ENCODE measurements at regions not wholly inside any gene's neighbourhood (a gene's known extent, or its start where the extent isn't known, plus 50 kb on each side); places are given as distances from the start of the nearest gene placed in this dataset.

- Histone ChIP-seq H3K79me1 (replicated peaks; ENCODE audit: low read length, poor library complexity, severe bottlenecking) (no peaks in the 10 kb centered on the region), H3K36me3 (ENCODE audit: control insufficient read depth in 1 of 2, insufficient read depth in 2 of 2, low read depth in 1 of 2, low read length in 2 of 2) (no peaks in the 10 kb centered on the region), H2BK15ac (ENCODE audit: low read depth, poor library complexity, severe bottlenecking) (no peak overlapping the region), H3K23ac (ENCODE audit: low read length in 2 of 2) (no peak overlapping the region), H2BK120ac (ENCODE audit: low read depth, low read length) (no peak overlapping the region), H4K8ac (ENCODE audit: low read length) (no peak overlapping the region), H2AK5ac (ENCODE audit: low read length, severe bottlenecking) (no peak overlapping the region), H3K4me1 (ENCODE audit: control insufficient read depth, insufficient read depth, low read depth, low read length) (no peaks in the 10 kb centered on the region), H4K91ac (ENCODE audit: low read length) (no peak overlapping the region), H3K14ac (ENCODE audit: low read length in 2 of 2) (no peak overlapping the region), H3K4me2 (ENCODE audit: low read length, poor library complexity, severe bottlenecking) (no peak overlapping the region), H3K9ac (ENCODE audit: low read length) (no peak overlapping the region), H3K4ac (ENCODE audit: low read depth in 1 of 2, low read length in 2 of 2) (no peak overlapping the region), H3K9me3 (ENCODE audit: control insufficient read depth, low read length) (no peaks in the 10 kb centered on the region), H3K18ac (ENCODE audit: low read depth in 1 of 2, low read length in 2 of 2) (no peak overlapping the region), H3K4me3 (ENCODE audit: insufficient read depth in 1 of 2, low read depth in 1 of 2, low read length in 2 of 2) (no peak overlapping the region), H2BK12ac (ENCODE audit: low read length in 2 of 2) (no peak overlapping the region), H2BK5ac (ENCODE audit: low read depth, low read length, poor library complexity, severe bottlenecking) (no peak overlapping the region), H3K27ac (ENCODE audit: low read length, poor library complexity, severe bottlenecking) (no peak overlapping the region), H2AFZ (ENCODE audit: low read depth, low read length) (no peak overlapping the region), H3K27me3 (ENCODE audit: control insufficient read depth in 1 of 2, insufficient read depth in 1 of 2, low read length in 2 of 2) (no peaks in the 10 kb centered on the region)
- no peak for DNase-seq
Measured at GRCh38 chr18:50466634-50467033, 91.8 kb downstream of the SKA1 start.

- H3K23ac ChIP-seq (ENCODE audit: low read length in 2 of 2) = no peak overlapping the region
- no peaks in the 10 kb centered on the region for H3K9me3 ChIP-seq (ENCODE audit: control insufficient read depth, low read length)
- no peak overlapping the region for H3K27ac ChIP-seq (ENCODE audit: low read length, poor library complexity, severe bottlenecking)
- H3K4me2 ChIP-seq (ENCODE audit: low read length, poor library complexity, severe bottlenecking) = no peak overlapping the region
- H3K4me1 ChIP-seq (ENCODE audit: control insufficient read depth, insufficient read depth, low read depth, low read length) = no peaks in the 10 kb centered on the region
- no peak overlapping the region for H3K4ac ChIP-seq (ENCODE audit: low read depth in 1 of 2, low read length in 2 of 2)
- no peaks in the 10 kb centered on the region for H3K27me3 ChIP-seq (ENCODE audit: control insufficient read depth in 1 of 2, insufficient read depth in 1 of 2, low read length in 2 of 2)
- H2BK15ac ChIP-seq (ENCODE audit: low read depth, poor library complexity, severe bottlenecking) = no peak overlapping the region
- no peak overlapping the region for H2BK120ac ChIP-seq (ENCODE audit: low read depth, low read length)
- no peaks in the 10 kb centered on the region for H3K79me1 ChIP-seq (replicated peaks; ENCODE audit: low read length, poor library complexity, severe bottlenecking)
- no peak overlapping the region for H3K14ac ChIP-seq (ENCODE audit: low read length in 2 of 2)
- H4K91ac ChIP-seq (ENCODE audit: low read length) = no peak overlapping the region
- no peak overlapping the region for H2AK5ac ChIP-seq (ENCODE audit: low read length, severe bottlenecking)
- H3K18ac ChIP-seq (ENCODE audit: low read depth in 1 of 2, low read length in 2 of 2) = no peak overlapping the region
- no peak overlapping the region for H4K8ac ChIP-seq (ENCODE audit: low read length)
- H3K4me3 ChIP-seq (ENCODE audit: insufficient read depth in 1 of 2, low read depth in 1 of 2, low read length in 2 of 2) = no peak overlapping the region
- no peak overlapping the region for H2BK5ac ChIP-seq (ENCODE audit: low read depth, low read length, poor library complexity, severe bottlenecking)
- H2BK12ac ChIP-seq (ENCODE audit: low read length in 2 of 2) = no peak overlapping the region
- DNase-seq = no peak
- H3K9ac ChIP-seq (ENCODE audit: low read length) = no peak overlapping the region
- 71% methylated on average over 2 of the region's 2 CpGs for WGBS
- H3K36me3 ChIP-seq (ENCODE audit: control insufficient read depth in 1 of 2, insufficient read depth in 2 of 2, low read depth in 1 of 2, low read length in 2 of 2) = no peaks in the 10 kb centered on the region
- H2AFZ ChIP-seq (ENCODE audit: low read depth, low read length) = no peak overlapping the region
Measured at GRCh38 chr18:50468807-50469206, 91.1 kb upstream of the MAPK4 start.

GRCh38 chr18:50469380-50469781 is 90.5 kb upstream of the MAPK4 start:
- no peak overlapping the region for H3K9ac ChIP-seq (ENCODE audit: low read length)
- no peak overlapping the region for H3K14ac ChIP-seq (ENCODE audit: low read length in 2 of 2)
- no peaks in the 10 kb centered on the region for H3K36me3 ChIP-seq (ENCODE audit: control insufficient read depth in 1 of 2, insufficient read depth in 2 of 2, low read depth in 1 of 2, low read length in 2 of 2)
- no peak overlapping the region for H4K91ac ChIP-seq (ENCODE audit: low read length)
- no peak overlapping the region for H3K4me3 ChIP-seq (ENCODE audit: insufficient read depth in 1 of 2, low read depth in 1 of 2, low read length in 2 of 2)
- H3K79me1 ChIP-seq (replicated peaks; ENCODE audit: low read length, poor library complexity, severe bottlenecking) = no peaks in the 10 kb centered on the region
- H3K27me3 ChIP-seq (ENCODE audit: control insufficient read depth in 1 of 2, insufficient read depth in 1 of 2, low read length in 2 of 2) = peaks cover 0 to 3% of the 10 kb centered on the region in 2 experiments
- no peak overlapping the region for H3K23ac ChIP-seq (ENCODE audit: low read length in 2 of 2)
- WGBS = 80% methylated on average over 5 of the region's 6 CpGs
- no peak overlapping the region for H3K4ac ChIP-seq (ENCODE audit: low read depth in 1 of 2, low read length in 2 of 2)
- peaks cover 1% of the 10 kb centered on the region for H3K4me1 ChIP-seq (ENCODE audit: control insufficient read depth, insufficient read depth, low read depth, low read length)
- no peak overlapping the region for H3K4me2 ChIP-seq (ENCODE audit: low read length, poor library complexity, severe bottlenecking)
- no peak overlapping the region for H4K8ac ChIP-seq (ENCODE audit: low read length)
- no peak overlapping the region for H3K18ac ChIP-seq (ENCODE audit: low read depth in 1 of 2, low read length in 2 of 2)
- H2BK12ac ChIP-seq (ENCODE audit: low read length in 2 of 2) = no peak overlapping the region
- H3K9me3 ChIP-seq (ENCODE audit: control insufficient read depth, low read length) = no peaks in the 10 kb centered on the region
- no peak overlapping the region for H3K27ac ChIP-seq (ENCODE audit: low read length, poor library complexity, severe bottlenecking)
- H2AK5ac ChIP-seq (ENCODE audit: low read length, severe bottlenecking) = no peak overlapping the region
- no peak overlapping the region for H2AFZ ChIP-seq (ENCODE audit: low read depth, low read length)
- no peak overlapping the region for H2BK15ac ChIP-seq (ENCODE audit: low read depth, poor library complexity, severe bottlenecking)
- no peak overlapping the region for H2BK120ac ChIP-seq (ENCODE audit: low read depth, low read length)
- no peak overlapping the region for H2BK5ac ChIP-seq (ENCODE audit: low read depth, low read length, poor library complexity, severe bottlenecking)
- DNase-seq = no peak

- no peak for DNase-seq
- H2AK5ac ChIP-seq (ENCODE audit: low read length, severe bottlenecking) = no peak overlapping the region
- H3K4me1 ChIP-seq (ENCODE audit: control insufficient read depth, insufficient read depth, low read depth, low read length) = peaks cover 1% of the 10 kb centered on the region
- no peak overlapping the region for H4K8ac ChIP-seq (ENCODE audit: low read length)
- no peak overlapping the region for H3K4me2 ChIP-seq (ENCODE audit: low read length, poor library complexity, severe bottlenecking)
- H2BK15ac ChIP-seq (ENCODE audit: low read depth, poor library complexity, severe bottlenecking) = no peak overlapping the region
- no peak overlapping the region for H3K23ac ChIP-seq (ENCODE audit: low read length in 2 of 2)
- H3K4ac ChIP-seq (ENCODE audit: low read depth in 1 of 2, low read length in 2 of 2) = no peak overlapping the region
- no peak overlapping the region for H3K14ac ChIP-seq (ENCODE audit: low read length in 2 of 2)
- no peak overlapping the region for H3K9ac ChIP-seq (ENCODE audit: low read length)
- H2BK120ac ChIP-seq (ENCODE audit: low read depth, low read length) = no peak overlapping the region
- no peaks in the 10 kb centered on the region for H3K9me3 ChIP-seq (ENCODE audit: control insufficient read depth, low read length)
- H2AFZ ChIP-seq (ENCODE audit: low read depth, low read length) = no peak overlapping the region
- WGBS = no CpG with 5 or more reads among the region's 1 CpG
- H3K36me3 ChIP-seq (ENCODE audit: control insufficient read depth in 1 of 2, insufficient read depth in 2 of 2, low read depth in 1 of 2, low read length in 2 of 2) = no peaks in the 10 kb centered on the region
- no peaks in the 10 kb centered on the region for H3K79me1 ChIP-seq (replicated peaks; ENCODE audit: low read length, poor library complexity, severe bottlenecking)
- H4K91ac ChIP-seq (ENCODE audit: low read length) = no peak overlapping the region
- H3K18ac ChIP-seq (ENCODE audit: low read depth in 1 of 2, low read length in 2 of 2) = no peak overlapping the region
- H2BK12ac ChIP-seq (ENCODE audit: low read length in 2 of 2) = no peak overlapping the region
- peaks cover 0 to 3% of the 10 kb centered on the region in 2 experiments for H3K27me3 ChIP-seq (ENCODE audit: control insufficient read depth in 1 of 2, insufficient read depth in 1 of 2, low read length in 2 of 2)
- H2BK5ac ChIP-seq (ENCODE audit: low read depth, low read length, poor library complexity, severe bottlenecking) = no peak overlapping the region
- H3K4me3 ChIP-seq (ENCODE audit: insufficient read depth in 1 of 2, low read depth in 1 of 2, low read length in 2 of 2) = no peak overlapping the region
- no peak overlapping the region for H3K27ac ChIP-seq (ENCODE audit: low read length, poor library complexity, severe bottlenecking)
Measured at GRCh38 chr18:50472941-50473340, 86.9 kb upstream of the MAPK4 start.
